Activated T-cell treated with anti-CD3 and anti-CD28 coated beads, Interleukin-2, amount 50 U/mL, for 1 hour (primary cell): ENCODE measurements at regions not wholly inside any gene's neighbourhood (a gene's known extent, or its start where the extent isn't known, plus 50 kb on each side); places are given as distances from the start of the nearest gene placed in this dataset.

ENCODE experiments used
- DNase-seq: peaks from one replicate; pipeline ENCODE4 v3.0.0-alpha.2; 2020

DNA sequence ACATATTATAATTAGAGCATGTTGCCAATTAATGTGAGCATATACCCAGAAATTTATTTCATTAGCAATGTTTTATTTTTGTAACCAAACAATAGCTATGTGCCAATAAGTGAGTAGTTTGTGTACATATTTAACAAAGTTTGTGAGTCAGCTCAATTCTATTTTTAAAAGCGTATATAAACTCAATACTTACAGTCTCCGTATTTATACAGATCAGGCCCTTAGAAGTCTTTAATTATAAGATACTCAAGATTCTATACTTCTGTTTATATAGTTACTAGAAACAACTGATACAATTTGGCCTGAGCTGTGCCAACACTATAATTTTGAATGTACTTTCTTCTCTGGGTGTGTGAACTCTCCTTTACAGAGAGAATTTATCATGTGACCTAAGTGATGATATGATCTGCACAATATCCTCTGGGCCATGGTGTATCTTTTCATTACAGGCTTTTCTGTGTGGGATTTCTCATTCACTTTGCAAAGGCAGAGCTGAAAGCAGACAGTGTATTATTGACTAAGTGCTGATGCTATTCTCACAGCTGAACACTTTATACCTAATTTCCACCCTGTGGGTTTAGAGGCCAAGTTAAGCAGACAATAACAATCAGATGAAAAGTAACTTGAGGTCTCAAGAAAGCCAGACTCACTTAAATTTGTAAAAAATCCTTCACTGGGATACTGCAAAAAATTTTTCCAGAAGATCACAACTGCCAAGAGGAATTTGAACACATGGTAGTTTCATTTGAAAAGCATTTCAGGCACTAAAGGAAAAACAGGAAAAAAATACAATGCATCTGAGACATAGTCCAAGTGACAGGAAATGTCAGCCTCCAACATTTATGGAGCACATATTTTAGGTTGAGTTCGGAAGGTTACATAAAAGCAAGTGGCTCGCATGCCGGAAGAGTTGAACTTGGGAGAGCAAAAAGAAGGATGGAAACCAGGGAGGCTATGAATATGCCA, 277.9 kb upstream of the SEMA6D start:
- no peak for DNase-seq

GRCh38 chr15:47442371-47442770, 274.9 kb upstream of the SEMA6D start:
- DNase-seq, result no peak

GRCh38 chr15:47443839-47444238, 273.5 kb upstream of the SEMA6D start:
- DNase-seq, result no peak

GRCh38 chr15:47445723-47446392, 271.4 kb upstream of the SEMA6D start:
- DNase-seq, result no peak

- DNase-seq, result no peak
Measured at GRCh38 chr15:47460795-47461573, 256.3 kb upstream of the SEMA6D start.

DNA sequence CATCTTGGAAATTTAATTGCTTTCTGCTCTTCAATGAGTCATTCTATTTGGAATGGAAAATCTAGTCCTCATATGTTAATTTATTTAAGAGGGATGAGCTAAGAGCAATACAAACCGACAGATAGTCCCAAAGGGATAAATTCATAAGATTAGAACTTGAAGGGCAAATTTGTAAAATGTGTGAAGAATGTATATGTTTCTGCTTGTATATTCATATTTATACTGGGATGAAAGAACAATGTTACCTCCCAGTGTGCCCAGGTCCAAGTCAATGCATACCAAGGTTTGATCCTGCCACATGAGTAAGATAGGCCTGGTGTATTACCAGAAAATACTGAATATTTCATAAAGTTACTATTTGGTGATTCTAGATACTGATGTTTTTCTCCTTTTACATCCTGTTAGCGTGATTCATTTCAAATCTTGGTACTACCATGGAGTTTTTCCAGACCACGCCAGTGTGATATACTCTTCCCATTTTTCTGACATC, 255.6 kb upstream of the SEMA6D start:
- DNase-seq, result no peak

GRCh38 chr15:47466357-47466756, 250.9 kb upstream of the SEMA6D start:
- DNase-seq, result no peak

DNA sequence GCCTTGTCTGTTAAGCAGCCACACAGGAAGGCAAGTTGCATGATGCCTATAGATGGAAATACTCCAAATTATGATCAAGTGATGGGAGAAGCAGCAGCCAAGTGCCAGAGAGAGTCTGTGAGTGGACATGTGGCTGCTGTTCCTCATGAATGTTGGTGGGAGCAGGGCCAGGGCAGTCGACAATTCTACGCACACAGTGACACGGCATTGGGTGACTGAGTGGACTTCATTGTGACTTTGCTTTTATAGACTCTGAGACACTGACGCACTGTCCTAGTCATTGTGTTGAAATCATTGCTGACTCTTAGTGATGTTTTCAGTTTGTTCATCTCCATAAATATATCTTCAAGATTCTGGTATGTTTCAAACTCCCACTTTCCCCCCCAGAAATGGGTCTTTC, 246.3 kb upstream of the SEMA6D start:
- DNase-seq, result no peak

- no peak for DNase-seq
Measured at GRCh38 chr15:47473106-47473725, 244.1 kb upstream of the SEMA6D start.

DNA sequence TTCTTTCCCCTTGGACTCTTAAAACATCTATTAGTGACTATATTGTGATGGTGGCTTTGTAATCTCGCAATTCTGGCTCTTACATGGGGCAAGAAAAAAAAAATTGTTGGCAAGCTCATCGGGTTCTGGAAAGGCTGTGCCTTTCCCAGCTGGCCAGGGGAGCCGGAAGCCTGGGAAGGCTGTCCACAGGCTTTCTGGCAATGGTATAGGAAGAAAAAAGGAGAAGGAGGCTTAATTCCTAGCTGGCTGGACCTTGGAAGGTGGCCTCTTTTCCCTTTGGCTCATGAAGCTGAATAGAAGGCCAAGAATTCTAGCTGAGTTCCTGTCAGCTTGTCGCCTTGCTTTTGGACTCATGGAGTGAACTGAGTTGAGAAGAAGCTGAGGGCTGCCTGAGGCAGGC, 243.5 kb upstream of the SEMA6D start:
- DNase-seq, result no peak

DNA sequence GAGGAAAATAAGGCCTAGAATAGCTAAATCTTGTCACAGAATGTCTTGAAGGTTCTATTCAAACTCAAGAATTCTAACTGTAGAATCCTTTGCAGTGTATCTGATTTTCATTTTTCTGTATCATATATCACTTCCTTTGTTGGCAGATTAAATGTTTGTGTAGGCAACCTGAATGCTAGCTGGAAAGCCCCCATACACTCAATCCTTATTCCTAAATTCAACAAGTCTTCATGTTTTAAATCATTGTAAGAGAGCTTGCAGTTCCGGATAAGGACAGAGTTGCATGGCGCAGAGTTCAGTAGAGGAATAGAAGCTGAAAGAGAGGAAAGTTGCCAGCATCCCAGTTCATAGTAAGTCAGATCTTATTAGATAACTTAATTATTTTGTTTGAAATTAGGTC, 242.0 kb upstream of the SEMA6D start:
- DNase-seq, result no peak

- DNase-seq, result no peak
Measured at GRCh38 chr15:47477341-47477740, 240.0 kb upstream of the SEMA6D start.

DNA sequence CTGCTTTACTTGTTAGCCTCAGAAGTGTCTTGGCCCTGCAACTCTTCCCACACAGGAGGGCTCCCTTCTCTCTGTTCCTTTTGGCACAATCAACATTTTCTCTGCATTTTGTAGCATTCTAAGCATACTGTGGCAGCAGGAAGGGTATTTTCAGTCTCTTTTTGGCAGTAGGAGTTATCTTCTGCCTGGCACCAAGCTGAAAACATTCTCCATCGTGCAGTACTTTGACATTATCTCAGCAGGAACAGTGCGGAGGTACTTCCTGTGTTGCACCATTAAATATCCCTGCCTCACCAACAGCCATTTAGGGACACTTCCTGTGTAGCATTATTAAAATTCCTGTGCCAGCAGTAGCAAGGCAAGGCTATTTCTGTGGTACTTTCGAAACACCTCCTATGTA, 233.2 kb upstream of the SEMA6D start:
- no peak for DNase-seq

GRCh38 chr15:47484997-47485396, 232.3 kb upstream of the SEMA6D start:
- DNase-seq, result no peak

DNA sequence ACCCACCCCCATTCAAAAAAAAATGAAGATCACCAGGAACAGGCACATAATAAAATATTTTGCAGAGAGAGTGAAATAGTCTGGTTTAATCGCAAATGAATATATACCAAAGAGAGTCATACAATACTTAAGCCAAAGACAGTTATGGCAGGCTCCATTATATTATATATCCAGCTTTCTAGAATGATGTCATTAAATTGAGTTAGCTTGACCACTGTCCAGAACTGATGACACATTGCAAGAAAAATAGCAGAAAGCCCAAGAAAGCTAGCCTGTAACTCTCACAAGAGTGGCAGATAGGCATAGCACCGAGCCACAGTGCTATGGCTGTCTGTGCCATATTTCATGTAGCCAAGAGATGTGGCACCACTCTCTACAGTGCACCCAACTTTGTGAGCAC, 231.9 kb upstream of the SEMA6D start:
- no peak for DNase-seq

- DNase-seq, result no peak
Measured at GRCh38 chr15:47486040-47486439, 231.3 kb upstream of the SEMA6D start.

- no peak for DNase-seq
Measured at GRCh38 chr15:47492195-47492594, 225.1 kb upstream of the SEMA6D start.

- DNase-seq, result no peak
Measured at GRCh38 chr15:47493357-47494247, 223.7 kb upstream of the SEMA6D start.

DNA sequence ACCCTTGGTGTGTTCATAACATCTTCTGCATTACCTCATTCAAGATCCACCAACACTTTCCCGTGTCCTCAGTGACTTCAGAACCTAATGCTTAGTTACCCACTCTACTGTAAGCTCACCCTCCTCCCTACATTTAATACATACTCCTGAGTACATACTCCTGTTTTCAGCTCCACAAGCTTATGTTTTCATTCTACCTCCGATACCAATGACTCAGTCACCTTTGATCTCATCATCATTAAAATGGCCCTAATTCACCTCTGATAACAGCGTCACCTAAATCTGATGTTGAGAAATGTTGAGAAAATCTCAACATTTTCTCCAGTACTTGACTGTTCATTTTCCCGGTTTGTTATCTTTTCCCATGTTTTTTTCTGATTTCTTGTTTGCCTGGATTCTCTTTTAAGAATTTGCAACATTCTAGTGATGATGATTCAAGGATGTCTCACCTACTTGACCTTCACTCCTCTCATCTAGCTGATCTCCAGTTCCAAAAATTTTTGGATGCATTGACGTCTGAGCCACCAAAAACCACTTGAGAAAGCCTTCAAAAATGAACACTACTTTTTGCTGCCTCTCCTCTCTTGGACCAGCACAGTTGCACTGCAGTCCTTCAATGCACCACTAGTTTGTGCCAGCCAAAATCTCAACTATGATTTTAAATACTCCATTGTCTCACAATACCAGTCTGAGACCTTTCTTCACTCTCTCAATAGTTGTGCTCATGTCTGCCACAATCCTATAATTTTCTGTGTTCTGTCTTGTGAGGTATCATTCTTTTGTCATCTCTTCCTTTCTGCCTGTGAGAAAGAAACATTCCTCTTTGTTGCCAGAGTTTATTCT, 220.7 kb upstream of the SEMA6D start:
- DNase-seq, result no peak

GRCh38 chr15:47500842-47501241, 216.5 kb upstream of the SEMA6D start:
- DNase-seq, result no peak

DNA sequence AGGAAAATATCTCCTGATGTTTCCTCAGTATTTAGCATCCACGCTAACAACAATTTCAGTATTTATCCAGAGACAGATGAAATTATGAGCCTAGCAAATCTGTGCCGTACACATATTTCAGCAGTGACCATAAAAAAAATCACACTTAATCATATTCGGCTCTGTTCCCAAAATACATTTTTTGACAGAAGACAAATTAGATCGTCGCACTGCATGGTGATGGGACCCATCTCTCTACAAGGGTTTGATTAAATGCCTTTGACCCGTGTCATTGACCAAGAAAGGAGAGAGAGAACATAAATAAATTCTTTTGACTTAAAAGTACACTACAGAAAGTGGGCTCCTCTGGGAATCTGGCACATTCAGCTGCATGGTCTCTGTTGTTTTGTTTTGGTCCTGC, 215.3 kb upstream of the SEMA6D start:
- DNase-seq, result no peak
